WTC11 (cell line): ENCODE measurements at regions not wholly inside any gene's neighbourhood (a gene's known extent, or its start where the extent isn't known, plus 50 kb on each side); places are given as distances from the start of the nearest gene placed in this dataset.
A peak's percentile ranks its signal among the peaks of the same experiment; 100 is the strongest.

ENCODE experiments used
- CREM ChIP-seq: sonication (generic); formaldehyde crosslinking; IDR thresholded peaks from 2 replicates; pipeline ENCODE4 v1.8.1; 2022; ENCODE audit warnings: mild to moderate bottlenecking, missing genetic modification reagents, moderate library complexity
- ETV6 ChIP-seq: sonication (generic); formaldehyde crosslinking; IDR thresholded peaks from 2 replicates; pipeline ENCODE4 v1.8.1; 2022; ENCODE audit warnings: mild to moderate bottlenecking, missing genetic modification reagents
- HMGA2 ChIP-seq: fragments of 250-450 bp; sonication (Bioruptor Pico); IDR thresholded peaks from 2 replicates; pipeline ENCODE4 v1.4.0; 2021; ENCODE audit warnings: mild to moderate bottlenecking, moderate library complexity
- NR2C2 ChIP-seq: sonication (generic); formaldehyde crosslinking; IDR thresholded peaks from 2 replicates; pipeline ENCODE4 v1.8.0; 2022; ENCODE audit warnings: mild to moderate bottlenecking, missing genetic modification reagents
- PRRX2 ChIP-seq: fragments of 250-450 bp; sonication (Bioruptor Pico); IDR thresholded peaks from 2 replicates; pipeline ENCODE4 v1.8.0; 2021; ENCODE audit warnings: mild to moderate bottlenecking
- SMAD4 ChIP-seq: sonication (generic); formaldehyde crosslinking; IDR thresholded peaks from 2 replicates; pipeline ENCODE4 v1.8.0; 2022; ENCODE audit warnings: mild to moderate bottlenecking, missing genetic modification reagents
- SP1 ChIP-seq: sonication (generic); formaldehyde crosslinking; conservative IDR thresholded peaks from 2 replicates; pipeline ENCODE4 v1.8.1; 2022; ENCODE audit warnings: missing genetic modification reagents
- ZBTB21 ChIP-seq: sonication (generic); formaldehyde crosslinking; IDR thresholded peaks from 2 replicates; pipeline ENCODE4 v1.8.1; 2023; ENCODE audit warnings: mild to moderate bottlenecking, missing genetic modification reagents, borderline replicate concordance
- ZNF219 ChIP-seq: sonication (generic); formaldehyde crosslinking; IDR thresholded peaks from 2 replicates; pipeline ENCODE4 v1.8.0; 2023; ENCODE audit warnings: missing genetic modification reagents, mild to moderate bottlenecking, borderline replicate concordance
- ZNF396 ChIP-seq: fragments of 250-450 bp; sonication (Bioruptor Pico); IDR thresholded peaks from 2 replicates; pipeline ENCODE4 v1.8.0; 2021; ENCODE audit warnings: mild to moderate bottlenecking, moderate library complexity, borderline replicate concordance
- ZNF423 ChIP-seq: fragments of 250-450 bp; sonication (Bioruptor Pico); IDR thresholded peaks from 2 replicates; pipeline ENCODE4 v2.1.2; 2022; ENCODE audit warnings: mild to moderate bottlenecking, moderate library complexity
- ZNF671 ChIP-seq: fragments of 250-450 bp; sonication (Bioruptor Pico); IDR thresholded peaks from 2 replicates; pipeline ENCODE4 v1.8.0; 2021; ENCODE audit warnings: mild to moderate bottlenecking
- TF ChIP-seq, protein P1 (sequence below): sonication (generic); formaldehyde crosslinking; IDR thresholded peaks from 2 replicates; pipeline ENCODE4 v1.8.0; 2023; ENCODE audit warnings: missing genetic modification reagents, mild to moderate bottlenecking, borderline replicate concordance
- TF ChIP-seq, protein P2 (sequence below): sonication (generic); formaldehyde crosslinking; IDR thresholded peaks from 2 replicates; pipeline ENCODE4 v1.8.1; 2023; ENCODE audit warnings: mild to moderate bottlenecking, missing genetic modification reagents
- TF ChIP-seq, protein P3 (sequence below): sonication (generic); formaldehyde crosslinking; IDR thresholded peaks from 2 replicates; pipeline ENCODE4 v1.8.1; 2022; ENCODE audit warnings: low read depth, mild to moderate bottlenecking, moderate library complexity, missing genetic modification reagents, borderline replicate concordance
- TF ChIP-seq, protein P4 (sequence below): sonication (generic); formaldehyde crosslinking; IDR thresholded peaks from 2 replicates; pipeline ENCODE4 v1.8.0; 2022; ENCODE audit warnings: missing genetic modification reagents
- TF ChIP-seq, protein P5 (sequence below): sonication (generic); formaldehyde crosslinking; conservative IDR thresholded peaks from 2 replicates; pipeline ENCODE4 v1.8.1; 2022; ENCODE audit warnings: mild to moderate bottlenecking, missing genetic modification reagents
- TF ChIP-seq, protein P6 (sequence below): sonication (generic); formaldehyde crosslinking; IDR thresholded peaks from 2 replicates; pipeline ENCODE4 v1.8.1; 2023; ENCODE audit warnings: mild to moderate bottlenecking, missing genetic modification reagents, moderate library complexity
- TF ChIP-seq, protein P7 (sequence below): sonication (generic); formaldehyde crosslinking; IDR thresholded peaks from 2 replicates; pipeline ENCODE4 v1.8.1; 2022; ENCODE audit warnings: mild to moderate bottlenecking, missing genetic modification reagents, moderate library complexity, borderline replicate concordance
- TF ChIP-seq, protein P8 (sequence below): fragments of 250-450 bp; sonication (Bioruptor Pico); conservative IDR thresholded peaks from 2 replicates; pipeline ENCODE4 v1.9.0; 2021; ENCODE audit warnings: mild to moderate bottlenecking

DNA sequence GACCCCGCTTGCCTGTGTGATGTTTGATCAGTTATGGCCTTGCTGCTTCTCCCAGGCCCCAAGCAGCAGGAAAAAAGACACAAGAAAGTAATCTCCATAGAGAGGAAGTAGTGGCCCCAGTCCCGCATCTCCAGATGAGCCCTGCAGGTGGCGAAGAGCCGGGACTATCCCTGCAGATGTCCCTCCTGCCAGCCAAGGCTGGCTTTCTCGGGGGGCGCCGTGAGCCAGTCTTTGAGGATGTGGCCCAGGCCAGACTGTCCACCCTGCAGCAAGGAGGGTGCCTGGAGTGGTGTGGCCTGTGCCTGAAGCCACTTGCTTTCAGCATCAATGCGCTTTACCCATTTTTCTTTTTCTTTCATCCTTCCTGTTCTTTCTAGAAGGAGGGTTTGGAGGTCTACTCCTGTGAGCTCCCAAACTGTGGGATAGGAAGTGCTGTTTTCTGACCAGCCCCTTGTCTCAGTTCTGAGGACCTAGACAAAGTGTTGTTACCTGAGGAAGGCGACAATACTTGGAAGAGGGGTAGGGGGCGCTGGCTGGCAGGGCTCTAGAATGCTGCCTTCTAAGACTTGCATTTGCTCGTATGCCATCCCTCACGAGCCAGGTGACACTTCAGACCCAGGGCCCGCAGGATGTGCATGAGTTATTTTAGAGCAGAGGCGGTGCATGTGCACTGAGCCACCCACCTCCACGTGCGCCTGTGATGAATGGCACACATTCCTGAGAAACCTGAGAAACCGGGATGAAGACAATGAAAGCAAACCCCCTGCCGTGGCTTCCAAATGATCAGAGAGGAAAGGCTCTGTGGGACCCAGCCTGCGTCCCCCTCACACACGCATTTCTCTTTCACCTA is 255.8 kb downstream of the FBXO15 start (continued):
- TF ChIP-seq ETV6 (peak; percentile 53; the same call in 1 of the 2 replicates), ZNF671 (CRISPR knock-in tag) (no peak), PRRX2 (CRISPR knock-in tag) (no peak), ZBTB21 (CRISPR knock-in tag) (no peak), SMAD4 (CRISPR knock-in tag) (no peak), SP1 (CRISPR knock-in tag) (0 out of 2 replicates have a peak, but pooled peaks have one; percentile 19), HMGA2 (CRISPR knock-in tag) (no peak), NR2C2 (no peak), ZNF396 (CRISPR knock-in tag) (no peak), ZNF219 (CRISPR knock-in tag) (no peak), ZNF423 (CRISPR knock-in tag) (no peak), CREM (CRISPR knock-in tag) (no peak)
- TF ChIP-seq, protein P1, sequence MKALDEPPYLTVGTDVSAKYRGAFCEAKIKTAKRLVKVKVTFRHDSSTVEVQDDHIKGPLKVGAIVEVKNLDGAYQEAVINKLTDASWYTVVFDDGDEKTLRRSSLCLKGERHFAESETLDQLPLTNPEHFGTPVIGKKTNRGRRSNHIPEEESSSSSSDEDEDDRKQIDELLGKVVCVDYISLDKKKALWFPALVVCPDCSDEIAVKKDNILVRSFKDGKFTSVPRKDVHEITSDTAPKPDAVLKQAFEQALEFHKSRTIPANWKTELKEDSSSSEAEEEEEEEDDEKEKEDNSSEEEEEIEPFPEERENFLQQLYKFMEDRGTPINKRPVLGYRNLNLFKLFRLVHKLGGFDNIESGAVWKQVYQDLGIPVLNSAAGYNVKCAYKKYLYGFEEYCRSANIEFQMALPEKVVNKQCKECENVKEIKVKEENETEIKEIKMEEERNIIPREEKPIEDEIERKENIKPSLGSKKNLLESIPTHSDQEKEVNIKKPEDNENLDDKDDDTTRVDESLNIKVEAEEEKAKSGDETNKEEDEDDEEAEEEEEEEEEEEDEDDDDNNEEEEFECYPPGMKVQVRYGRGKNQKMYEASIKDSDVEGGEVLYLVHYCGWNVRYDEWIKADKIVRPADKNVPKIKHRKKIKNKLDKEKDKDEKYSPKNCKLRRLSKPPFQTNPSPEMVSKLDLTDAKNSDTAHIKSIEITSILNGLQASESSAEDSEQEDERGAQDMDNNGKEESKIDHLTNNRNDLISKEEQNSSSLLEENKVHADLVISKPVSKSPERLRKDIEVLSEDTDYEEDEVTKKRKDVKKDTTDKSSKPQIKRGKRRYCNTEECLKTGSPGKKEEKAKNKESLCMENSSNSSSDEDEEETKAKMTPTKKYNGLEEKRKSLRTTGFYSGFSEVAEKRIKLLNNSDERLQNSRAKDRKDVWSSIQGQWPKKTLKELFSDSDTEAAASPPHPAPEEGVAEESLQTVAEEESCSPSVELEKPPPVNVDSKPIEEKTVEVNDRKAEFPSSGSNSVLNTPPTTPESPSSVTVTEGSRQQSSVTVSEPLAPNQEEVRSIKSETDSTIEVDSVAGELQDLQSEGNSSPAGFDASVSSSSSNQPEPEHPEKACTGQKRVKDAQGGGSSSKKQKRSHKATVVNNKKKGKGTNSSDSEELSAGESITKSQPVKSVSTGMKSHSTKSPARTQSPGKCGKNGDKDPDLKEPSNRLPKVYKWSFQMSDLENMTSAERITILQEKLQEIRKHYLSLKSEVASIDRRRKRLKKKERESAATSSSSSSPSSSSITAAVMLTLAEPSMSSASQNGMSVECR (CRISPR knock-in tag): no peak
- TF ChIP-seq, protein P2, sequence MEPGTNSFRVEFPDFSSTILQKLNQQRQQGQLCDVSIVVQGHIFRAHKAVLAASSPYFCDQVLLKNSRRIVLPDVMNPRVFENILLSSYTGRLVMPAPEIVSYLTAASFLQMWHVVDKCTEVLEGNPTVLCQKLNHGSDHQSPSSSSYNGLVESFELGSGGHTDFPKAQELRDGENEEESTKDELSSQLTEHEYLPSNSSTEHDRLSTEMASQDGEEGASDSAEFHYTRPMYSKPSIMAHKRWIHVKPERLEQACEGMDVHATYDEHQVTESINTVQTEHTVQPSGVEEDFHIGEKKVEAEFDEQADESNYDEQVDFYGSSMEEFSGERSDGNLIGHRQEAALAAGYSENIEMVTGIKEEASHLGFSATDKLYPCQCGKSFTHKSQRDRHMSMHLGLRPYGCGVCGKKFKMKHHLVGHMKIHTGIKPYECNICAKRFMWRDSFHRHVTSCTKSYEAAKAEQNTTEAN (CRISPR knock-in tag): no peak
- TF ChIP-seq, protein P3, sequence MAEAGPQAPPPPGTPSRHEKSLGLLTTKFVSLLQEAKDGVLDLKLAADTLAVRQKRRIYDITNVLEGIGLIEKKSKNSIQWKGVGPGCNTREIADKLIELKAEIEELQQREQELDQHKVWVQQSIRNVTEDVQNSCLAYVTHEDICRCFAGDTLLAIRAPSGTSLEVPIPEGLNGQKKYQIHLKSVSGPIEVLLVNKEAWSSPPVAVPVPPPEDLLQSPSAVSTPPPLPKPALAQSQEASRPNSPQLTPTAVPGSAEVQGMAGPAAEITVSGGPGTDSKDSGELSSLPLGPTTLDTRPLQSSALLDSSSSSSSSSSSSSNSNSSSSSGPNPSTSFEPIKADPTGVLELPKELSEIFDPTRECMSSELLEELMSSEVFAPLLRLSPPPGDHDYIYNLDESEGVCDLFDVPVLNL: no peak
- TF ChIP-seq, protein P4, sequence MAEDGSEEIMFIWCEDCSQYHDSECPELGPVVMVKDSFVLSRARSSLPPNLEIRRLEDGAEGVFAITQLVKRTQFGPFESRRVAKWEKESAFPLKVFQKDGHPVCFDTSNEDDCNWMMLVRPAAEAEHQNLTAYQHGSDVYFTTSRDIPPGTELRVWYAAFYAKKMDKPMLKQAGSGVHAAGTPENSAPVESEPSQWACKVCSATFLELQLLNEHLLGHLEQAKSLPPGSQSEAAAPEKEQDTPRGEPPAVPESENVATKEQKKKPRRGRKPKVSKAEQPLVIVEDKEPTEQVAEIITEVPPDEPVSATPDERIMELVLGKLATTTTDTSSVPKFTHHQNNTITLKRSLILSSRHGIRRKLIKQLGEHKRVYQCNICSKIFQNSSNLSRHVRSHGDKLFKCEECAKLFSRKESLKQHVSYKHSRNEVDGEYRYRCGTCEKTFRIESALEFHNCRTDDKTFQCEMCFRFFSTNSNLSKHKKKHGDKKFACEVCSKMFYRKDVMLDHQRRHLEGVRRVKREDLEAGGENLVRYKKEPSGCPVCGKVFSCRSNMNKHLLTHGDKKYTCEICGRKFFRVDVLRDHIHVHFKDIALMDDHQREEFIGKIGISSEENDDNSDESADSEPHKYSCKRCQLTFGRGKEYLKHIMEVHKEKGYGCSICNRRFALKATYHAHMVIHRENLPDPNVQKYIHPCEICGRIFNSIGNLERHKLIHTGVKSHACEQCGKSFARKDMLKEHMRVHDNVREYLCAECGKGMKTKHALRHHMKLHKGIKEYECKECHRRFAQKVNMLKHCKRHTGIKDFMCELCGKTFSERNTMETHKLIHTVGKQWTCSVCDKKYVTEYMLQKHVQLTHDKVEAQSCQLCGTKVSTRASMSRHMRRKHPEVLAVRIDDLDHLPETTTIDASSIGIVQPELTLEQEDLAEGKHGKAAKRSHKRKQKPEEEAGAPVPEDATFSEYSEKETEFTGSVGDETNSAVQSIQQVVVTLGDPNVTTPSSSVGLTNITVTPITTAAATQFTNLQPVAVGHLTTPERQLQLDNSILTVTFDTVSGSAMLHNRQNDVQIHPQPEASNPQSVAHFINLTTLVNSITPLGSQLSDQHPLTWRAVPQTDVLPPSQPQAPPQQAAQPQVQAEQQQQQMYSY: no peak
- TF ChIP-seq, protein P5, sequence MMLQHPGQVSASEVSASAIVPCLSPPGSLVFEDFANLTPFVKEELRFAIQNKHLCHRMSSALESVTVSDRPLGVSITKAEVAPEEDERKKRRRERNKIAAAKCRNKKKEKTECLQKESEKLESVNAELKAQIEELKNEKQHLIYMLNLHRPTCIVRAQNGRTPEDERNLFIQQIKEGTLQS (CRISPR knock-in tag): no peak
- TF ChIP-seq, protein P6, sequence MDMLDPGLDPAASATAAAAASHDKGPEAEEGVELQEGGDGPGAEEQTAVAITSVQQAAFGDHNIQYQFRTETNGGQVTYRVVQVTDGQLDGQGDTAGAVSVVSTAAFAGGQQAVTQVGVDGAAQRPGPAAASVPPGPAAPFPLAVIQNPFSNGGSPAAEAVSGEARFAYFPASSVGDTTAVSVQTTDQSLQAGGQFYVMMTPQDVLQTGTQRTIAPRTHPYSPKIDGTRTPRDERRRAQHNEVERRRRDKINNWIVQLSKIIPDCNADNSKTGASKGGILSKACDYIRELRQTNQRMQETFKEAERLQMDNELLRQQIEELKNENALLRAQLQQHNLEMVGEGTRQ (CRISPR knock-in tag): 0 out of 2 replicates have a peak, but pooled peaks have one; percentile 14
- TF ChIP-seq, protein P7, sequence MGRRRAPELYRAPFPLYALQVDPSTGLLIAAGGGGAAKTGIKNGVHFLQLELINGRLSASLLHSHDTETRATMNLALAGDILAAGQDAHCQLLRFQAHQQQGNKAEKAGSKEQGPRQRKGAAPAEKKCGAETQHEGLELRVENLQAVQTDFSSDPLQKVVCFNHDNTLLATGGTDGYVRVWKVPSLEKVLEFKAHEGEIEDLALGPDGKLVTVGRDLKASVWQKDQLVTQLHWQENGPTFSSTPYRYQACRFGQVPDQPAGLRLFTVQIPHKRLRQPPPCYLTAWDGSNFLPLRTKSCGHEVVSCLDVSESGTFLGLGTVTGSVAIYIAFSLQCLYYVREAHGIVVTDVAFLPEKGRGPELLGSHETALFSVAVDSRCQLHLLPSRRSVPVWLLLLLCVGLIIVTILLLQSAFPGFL (CRISPR knock-in tag): no peak
- TF ChIP-seq, protein P8, sequence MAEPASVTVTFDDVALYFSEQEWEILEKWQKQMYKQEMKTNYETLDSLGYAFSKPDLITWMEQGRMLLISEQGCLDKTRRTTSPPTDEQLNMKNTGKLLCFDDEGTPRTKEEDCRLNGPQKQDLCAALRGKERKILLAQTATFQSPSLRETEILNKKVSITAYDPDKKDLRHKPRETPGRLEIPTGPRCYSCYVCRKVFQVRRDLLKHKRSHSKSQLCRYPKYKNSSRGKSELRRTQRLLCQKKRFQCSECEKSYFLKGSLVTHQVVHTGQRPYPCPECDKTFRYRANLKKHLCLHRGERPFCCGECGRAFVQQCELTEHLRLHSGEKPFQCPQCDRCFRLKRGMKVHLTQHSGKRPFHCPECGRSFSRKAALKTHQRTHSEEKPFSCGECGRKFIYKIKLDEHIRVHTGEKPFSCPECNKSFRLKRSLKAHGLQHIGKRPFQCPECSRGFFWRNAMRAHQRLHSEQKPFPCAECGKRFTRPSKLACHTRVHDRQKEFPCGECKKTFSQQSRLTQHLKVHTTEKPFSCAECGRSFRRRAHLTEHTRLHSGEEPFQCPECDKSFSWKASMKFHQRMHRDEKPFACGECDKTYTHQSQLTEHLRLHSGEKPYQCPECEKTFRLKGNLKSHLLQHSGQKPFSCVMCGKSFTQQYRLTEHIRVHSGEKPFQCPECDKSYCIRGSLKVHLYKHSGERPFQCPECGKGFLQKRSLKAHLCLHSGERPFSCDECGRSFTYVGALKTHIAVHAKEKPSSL (CRISPR knock-in tag): no peak
